IPS DF 4.7 (cell line): ENCODE measurements at regions not wholly inside any gene's neighbourhood (a gene's known extent, or its start where the extent isn't known, plus 50 kb on each side); places are given as distances from the start of the nearest gene placed in this dataset.

Experiments
- DNase-seq: peaks from one replicate; pipeline ENCODE4 v3.0.0-alpha.2; 2013; ENCODE audit warnings: low spot score; ENCODE audit errors: extremely low read depth

DNA sequence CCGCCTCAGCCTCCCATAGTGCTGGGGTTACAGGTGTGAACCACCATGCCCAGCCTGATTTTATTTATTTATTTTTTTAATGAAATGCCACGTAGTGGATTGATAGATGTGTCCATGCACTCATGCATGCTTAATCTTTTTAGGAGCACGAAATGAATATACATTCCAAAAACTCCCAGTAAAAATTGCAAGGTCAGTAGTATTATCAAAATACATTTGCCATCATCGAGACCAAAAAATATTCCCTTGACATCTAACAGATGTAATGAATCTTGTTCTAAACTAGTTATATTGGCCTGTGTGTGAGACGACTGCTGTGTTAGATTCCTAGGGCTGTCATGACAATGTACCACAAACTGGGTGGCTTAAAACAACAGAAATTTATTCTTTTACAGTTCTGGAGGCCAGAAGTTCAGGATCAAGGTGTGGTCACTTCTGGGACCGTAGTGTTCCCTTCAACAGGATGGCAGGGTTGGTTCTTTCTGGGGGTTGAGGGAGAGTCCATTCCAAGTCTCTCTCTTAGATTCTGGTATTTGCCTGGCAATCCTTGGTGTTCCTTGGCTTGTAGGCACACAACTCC, 56.1 kb upstream of the UBL3 start:
- no peak for DNase-seq

DNA sequence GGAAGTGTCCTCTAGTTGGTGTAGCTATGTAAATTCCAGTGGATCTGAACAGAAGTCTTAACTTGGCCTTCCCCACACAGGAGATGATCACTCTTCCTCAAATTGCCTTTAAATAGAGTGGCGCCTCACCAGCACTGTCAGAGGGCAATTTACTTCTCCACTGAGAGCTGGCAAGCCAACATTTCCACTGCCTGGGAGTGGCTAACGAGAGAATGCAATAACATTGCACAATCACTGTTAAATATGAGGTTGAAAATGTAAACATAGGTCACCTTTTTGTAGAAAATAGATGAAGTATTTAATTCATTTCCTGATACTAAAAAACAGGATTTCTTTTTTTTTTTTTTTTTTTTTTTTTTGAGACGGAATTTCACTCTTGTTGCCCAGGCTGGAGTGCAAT, 55.4 kb upstream of the UBL3 start:
- no peak for DNase-seq

DNA sequence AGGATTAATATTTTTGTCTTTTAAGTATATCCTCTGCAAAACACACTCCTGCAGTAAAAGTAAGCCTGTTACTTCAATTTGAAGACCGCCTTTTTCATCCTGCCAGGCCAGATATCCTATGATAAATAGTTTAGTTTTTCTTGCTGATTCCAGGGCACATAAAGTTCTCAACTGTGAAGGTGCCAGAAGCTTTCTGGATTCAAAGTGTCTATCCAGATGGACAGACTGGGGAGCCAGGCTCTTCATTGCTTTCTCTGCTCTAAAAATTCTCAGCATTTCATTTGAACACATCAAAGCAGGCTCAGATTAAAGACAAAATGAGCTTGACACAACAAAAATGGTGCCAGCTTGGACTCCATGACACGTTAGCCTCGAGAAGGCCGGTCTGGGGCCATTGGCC, 53.6 kb upstream of the UBL3 start:
- DNase-seq, result no peak

DNA sequence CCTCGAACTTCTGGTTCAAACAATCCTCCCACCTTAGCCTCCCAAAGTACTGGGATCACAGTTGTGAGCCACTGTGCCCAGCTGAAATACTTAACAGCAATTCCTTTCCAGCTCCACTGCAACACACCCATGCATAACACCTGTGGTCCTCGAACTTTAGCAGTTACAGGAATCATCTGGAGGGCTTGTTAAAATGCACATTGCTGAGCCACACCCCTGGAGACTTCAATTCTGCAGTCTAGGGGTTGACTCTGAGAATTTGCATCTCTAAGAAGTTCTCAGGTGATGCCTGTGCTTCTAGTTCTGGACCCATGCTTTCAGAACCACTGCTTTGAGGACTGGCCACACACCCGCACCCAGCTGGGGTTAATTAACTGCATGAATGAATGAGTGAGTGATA, 53.1 kb upstream of the UBL3 start:
- no peak for DNase-seq

DNA sequence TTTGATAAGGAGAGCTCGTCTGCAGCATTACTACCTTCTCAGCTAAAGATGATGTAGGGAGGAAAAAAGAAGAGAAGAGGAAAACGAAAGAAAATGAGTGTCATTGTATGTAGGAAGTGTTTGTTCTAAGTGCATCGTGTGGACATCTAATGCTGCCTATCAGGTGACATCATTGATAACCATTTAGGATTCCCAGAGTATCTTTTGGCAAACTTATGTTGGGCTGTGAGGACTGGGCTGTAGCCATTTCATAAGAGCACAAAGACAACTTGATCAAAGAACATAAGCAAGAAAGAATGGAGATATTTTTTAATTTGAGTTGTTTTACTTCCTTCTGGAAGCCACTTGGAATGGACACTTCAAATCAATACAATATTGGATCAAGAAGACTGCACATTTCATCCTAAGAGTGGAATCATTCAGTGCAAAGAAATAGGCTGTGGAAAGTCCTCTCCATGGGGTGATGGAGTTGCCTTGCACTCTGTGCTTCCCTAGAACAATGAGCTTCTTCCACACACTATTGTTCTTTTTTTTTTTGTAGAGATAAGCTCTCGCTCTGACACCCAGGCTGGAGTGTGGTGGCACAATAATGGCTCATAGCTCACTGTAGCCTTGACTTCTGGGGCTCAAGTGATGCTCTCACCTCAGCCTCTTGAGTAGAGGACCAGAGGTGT, 52.4 kb upstream of the UBL3 start:
- DNase-seq, result no peak

DNA sequence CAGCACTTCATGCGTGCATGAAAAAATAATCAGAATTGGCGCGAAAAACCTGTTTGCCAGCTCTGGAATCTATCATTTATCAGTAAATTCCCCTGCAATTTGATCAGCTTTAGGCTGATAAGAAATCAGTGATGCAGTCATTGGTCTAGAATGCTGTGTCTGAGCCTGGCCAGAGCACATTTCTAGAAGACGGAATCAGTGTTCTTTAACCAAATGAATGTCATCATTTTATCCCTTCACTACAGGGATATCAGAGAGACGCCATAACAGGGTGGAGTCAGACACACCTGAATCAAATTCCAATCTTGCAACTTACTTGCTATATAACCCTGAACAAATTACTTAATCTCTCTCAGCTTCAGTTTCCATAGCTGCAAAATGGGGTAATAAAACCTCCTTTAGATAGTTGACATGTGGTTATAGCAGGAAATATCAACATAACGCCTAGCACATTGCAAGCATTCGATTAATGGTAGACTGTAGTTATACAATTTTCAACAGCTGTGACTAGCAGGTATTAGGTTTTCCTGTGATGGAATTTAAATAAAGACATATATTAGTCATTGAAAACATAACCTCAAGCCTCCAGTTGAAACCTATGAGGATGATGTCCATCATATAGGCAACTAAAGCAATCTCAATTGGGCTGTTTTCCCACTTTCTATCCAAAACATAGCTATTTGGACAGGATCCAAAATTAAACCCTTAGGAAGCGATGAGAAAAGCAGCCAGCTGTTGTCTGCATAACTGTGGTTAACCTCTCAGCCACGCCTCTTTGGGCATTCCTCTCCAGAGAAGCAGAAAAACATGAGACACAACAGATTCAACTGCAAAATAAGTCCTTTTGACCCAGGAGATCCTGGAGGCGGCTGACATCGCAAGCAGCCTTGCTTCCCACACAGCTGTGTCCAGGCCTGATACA, 51.6 kb upstream of the UBL3 start:
- DNase-seq, result no peak
